ENCODE measurements at regions not wholly inside any gene's neighbourhood (a gene's known extent, or its start where the extent isn't known, plus 50 kb on each side); places are given as distances from the start of the nearest gene placed in this dataset.
"Not testable (repeated sequence)": the region's sequence is repeated elsewhere in the genome, so short reads cannot be mapped to it uniquely, and the experiment has no call there.

DNA sequence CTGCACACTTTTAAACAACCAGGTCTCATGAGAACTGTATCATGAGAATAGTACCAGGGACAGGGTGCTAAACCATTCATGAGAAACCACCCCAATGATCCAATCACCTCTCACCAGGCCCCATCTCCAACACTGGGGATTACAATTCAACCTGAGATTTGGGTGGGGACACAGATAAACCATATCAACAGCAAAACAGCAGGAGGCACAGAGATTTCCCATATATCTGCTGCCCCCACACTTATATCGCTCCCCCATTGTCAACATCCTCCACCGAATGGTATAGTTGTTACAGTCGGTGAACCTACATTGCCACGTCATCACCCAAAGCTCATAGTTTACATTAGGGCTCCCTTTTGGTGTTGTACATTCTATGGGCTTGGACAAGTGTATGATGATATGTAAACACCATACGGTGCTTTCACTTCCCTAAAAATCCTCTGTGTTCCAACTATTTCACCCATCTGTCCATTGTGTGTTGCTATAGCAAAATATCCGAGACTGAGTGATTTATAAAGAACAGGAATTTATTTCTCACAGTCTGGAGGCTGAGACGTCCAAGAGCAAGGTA lies 224.8 kb downstream of the FAM43A start:
- TF ChIP-seq, protein P1, sequence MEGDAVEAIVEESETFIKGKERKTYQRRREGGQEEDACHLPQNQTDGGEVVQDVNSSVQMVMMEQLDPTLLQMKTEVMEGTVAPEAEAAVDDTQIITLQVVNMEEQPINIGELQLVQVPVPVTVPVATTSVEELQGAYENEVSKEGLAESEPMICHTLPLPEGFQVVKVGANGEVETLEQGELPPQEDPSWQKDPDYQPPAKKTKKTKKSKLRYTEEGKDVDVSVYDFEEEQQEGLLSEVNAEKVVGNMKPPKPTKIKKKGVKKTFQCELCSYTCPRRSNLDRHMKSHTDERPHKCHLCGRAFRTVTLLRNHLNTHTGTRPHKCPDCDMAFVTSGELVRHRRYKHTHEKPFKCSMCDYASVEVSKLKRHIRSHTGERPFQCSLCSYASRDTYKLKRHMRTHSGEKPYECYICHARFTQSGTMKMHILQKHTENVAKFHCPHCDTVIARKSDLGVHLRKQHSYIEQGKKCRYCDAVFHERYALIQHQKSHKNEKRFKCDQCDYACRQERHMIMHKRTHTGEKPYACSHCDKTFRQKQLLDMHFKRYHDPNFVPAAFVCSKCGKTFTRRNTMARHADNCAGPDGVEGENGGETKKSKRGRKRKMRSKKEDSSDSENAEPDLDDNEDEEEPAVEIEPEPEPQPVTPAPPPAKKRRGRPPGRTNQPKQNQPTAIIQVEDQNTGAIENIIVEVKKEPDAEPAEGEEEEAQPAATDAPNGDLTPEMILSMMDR (IDR thresholded peaks at IDR 0.05; ENCODE audit: insufficient read depth, low read depth, low read length) = no peak
- H3K4me3 ChIP-seq (ENCODE audit: low read depth, low read length) = no peak overlapping the region
- no peak for DNase-seq (ENCODE audit: low read depth)

GRCh38 chr3:194913316-194913715 lies 227.6 kb downstream of the FAM43A start:
- DNase-seq (ENCODE audit: low read depth) = no peak
- no peak overlapping the region for H3K4me3 ChIP-seq (ENCODE audit: low read depth, low read length)
- TF ChIP-seq, protein P1 (IDR thresholded peaks at IDR 0.05; ENCODE audit: insufficient read depth, low read depth, low read length) = no peak

DNA sequence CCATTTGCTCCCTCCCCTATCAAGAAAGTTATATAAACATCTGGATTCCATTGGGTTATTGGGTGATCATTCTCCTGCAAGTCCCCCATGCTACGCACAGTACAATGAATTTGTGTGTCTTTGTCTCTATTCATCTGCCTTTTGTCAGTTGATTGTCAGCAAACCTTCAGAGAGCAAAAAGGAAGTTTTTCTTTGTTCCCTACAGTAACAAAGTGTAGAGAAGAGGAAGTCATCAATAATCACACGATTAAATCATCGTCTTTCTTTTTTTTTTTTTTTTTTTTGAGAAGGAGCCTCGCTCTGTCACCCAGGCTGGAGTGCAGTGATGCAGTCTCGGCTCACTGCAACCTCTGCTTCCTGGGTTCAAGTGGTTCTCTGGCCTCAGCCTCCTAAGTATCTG lies 239.2 kb downstream of the FAM43A start:
- not testable (repeated sequence) for DNase-seq (ENCODE audit: low read depth); H3K4me3 ChIP-seq (ENCODE audit: low read depth, low read length)

DNA sequence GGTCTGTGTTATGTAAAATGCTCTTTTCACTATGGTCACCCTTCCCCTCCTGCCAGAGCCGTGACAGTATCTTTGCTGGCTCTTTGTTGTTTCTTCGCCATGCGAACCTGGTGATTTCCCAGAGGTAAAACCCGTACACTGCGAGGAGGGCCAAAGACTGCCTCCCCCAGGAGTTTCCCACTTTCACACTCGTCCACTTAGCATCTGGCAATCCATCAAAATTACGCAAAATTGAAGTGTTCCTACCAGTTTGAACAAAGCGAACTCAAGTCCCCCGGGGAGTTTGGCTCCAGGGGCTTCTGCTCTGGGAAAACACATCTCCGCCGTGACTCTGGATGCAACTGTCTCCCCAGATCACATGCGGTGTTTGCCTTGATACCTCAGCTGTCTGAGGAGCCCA lies 239.9 kb downstream of the FAM43A start:
- TF ChIP-seq, protein P1 (IDR thresholded peaks at IDR 0.05; ENCODE audit: insufficient read depth, low read depth, low read length) = no peak
- no peak for DNase-seq (ENCODE audit: low read depth)
- H3K4me3 ChIP-seq (ENCODE audit: low read depth, low read length) = no peak overlapping the region

GRCh38 chr3:194928227-194928626 lies 242.5 kb downstream of the FAM43A start:
- DNase-seq (ENCODE audit: low read depth) = peak; percentile 74
- no peak overlapping the region for H3K4me3 ChIP-seq (ENCODE audit: low read depth, low read length)

DNA sequence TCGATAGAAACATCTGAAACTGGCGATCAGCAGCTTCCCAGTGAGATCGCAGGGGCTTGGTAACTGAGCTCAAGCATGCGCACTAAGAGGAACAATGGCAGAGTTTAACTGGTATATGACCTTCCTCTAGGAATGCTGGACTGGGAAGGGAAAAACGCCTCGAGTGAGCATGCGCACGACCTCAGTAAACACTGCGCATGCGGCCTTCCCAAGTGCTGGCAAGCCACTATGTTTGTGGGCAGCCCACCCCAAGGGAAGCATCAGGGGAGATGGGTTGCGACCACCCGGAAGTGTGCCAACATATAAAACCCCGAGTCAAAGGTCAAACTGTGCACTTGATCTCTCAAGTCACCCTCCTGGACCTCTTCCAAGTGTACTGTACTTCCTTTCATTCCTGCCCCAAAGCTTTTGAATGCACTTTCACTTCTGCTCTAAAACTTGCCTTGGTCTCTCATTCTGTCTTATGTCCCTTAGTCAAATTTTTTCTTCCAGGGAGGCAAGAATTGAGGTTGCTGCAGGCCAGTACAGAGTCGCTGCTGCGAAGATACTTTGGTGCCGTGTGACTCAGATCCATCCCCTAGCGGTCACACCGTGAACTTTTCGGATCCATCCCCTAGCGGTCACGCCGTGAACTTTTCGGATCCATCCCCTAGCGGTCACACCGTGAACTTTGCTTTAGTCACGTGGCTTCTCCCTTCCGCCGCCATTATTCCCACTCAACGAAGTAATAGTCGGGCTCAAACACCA lies 243.3 kb downstream of the FAM43A start:
- no peak overlapping the region for H3K4me3 ChIP-seq (ENCODE audit: low read depth, low read length)
- TF ChIP-seq, protein P1 (IDR thresholded peaks at IDR 0.05; ENCODE audit: insufficient read depth, low read depth, low read length) = peak; percentile 49
- DNase-seq (ENCODE audit: low read depth) = no peak

More at GRCh38 chr3:194928227-194928626, 242.5 kb downstream of the FAM43A start:
- TF ChIP-seq, protein P1 (IDR thresholded peaks at IDR 0.05; ENCODE audit: insufficient read depth, low read depth, low read length) = no peak

GRCh38 chr3:194929578-194929960 lies 243.9 kb downstream of the FAM43A start:
- no peak for DNase-seq (ENCODE audit: low read depth)
- TF ChIP-seq, protein P1 (IDR thresholded peaks at IDR 0.05; ENCODE audit: insufficient read depth, low read depth, low read length) = no peak
- no peak overlapping the region for H3K4me3 ChIP-seq (ENCODE audit: low read depth, low read length)
